ENCODE measurements at regions not wholly inside any gene's neighbourhood (a gene's known extent, or its start where the extent isn't known, plus 50 kb on each side); places are given as distances from the start of the nearest gene placed in this dataset.

- ATAC-seq (ENCODE audit: low FRiP score), result no peak
- no peak for DNase-seq (ENCODE audit: low spot score)
- TF ChIP-seq CTCF (IDR thresholded peaks at IDR 0.05), result no peak
Observed at GRCh38 chr22:49418341-49418894, 409.3 kb downstream of the BRD1 start.

- no peak for TF ChIP-seq CTCF (IDR thresholded peaks at IDR 0.05)
- no peak for ATAC-seq (ENCODE audit: low FRiP score)
- no peak for DNase-seq (ENCODE audit: low spot score)
Observed at GRCh38 chr22:49417833-49418232, 409.8 kb downstream of the BRD1 start.

GRCh38 chr22:49417326-49417725, 410.3 kb downstream of the BRD1 start:
- ATAC-seq (ENCODE audit: low FRiP score) (no peak), DNase-seq (ENCODE audit: low spot score) (no peak)
- no peak for TF ChIP-seq CTCF (IDR thresholded peaks at IDR 0.05)

- no peak for ATAC-seq (ENCODE audit: low FRiP score)
- DNase-seq (ENCODE audit: low spot score), result no peak
- no peak for TF ChIP-seq CTCF (IDR thresholded peaks at IDR 0.05)
Observed at GRCh38 chr22:49415151-49415951, 412.3 kb downstream of the BRD1 start.

GRCh38 chr22:49413551-49413950, 414.1 kb downstream of the BRD1 start:
- no peak for TF ChIP-seq CTCF (IDR thresholded peaks at IDR 0.05)
- no peak for ATAC-seq (ENCODE audit: low FRiP score)
- no peak for DNase-seq (ENCODE audit: low spot score)

GRCh38 chr22:49413146-49413545, 414.5 kb downstream of the BRD1 start:
- DNase-seq (ENCODE audit: low spot score) (no peak), ATAC-seq (ENCODE audit: low FRiP score) (no peak)

More at GRCh38 chr22:49413146-49413545, 414.5 kb downstream of the BRD1 start:
- TF ChIP-seq CTCF (IDR thresholded peaks at IDR 0.05), result no peak

Data from omental fat pad (tissue), 3 donors.